ENCODE measurements at regions not wholly inside any gene's neighbourhood (a gene's known extent, or its start where the extent isn't known, plus 50 kb on each side); places are given as distances from the start of the nearest gene placed in this dataset.

DNA sequence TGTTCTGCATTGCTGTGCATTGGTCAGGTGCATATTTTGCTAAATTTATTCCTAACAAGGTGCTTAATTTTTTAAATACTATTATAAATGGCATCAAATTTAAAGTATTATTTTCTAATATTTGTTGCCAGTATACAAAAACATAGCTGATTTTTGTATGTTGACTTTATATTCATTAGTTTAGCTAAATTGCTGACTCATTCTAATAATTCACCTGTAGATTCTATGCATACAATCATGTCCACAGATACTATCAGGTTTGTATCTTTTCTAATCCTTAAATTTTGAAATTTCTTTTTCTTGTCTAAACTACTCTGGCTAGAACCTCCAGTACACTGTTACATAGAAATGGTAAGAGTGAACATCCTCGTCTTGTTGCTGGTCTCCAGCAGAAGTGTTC, 657.6 kb downstream of the CCDC171 start:
- no peak overlapping the region for H3K27ac ChIP-seq (ENCODE audit: insufficient read length, low read depth, low read length)
- H3K23ac ChIP-seq (ENCODE audit: insufficient read length, low read depth, low read length): no peak overlapping the region
- no peak overlapping the region for H3T11ph ChIP-seq (ENCODE audit: low read length)
- H3K18ac ChIP-seq (ENCODE audit: insufficient read length, low read depth, low read length): no peak overlapping the region
- TF ChIP-seq, protein P1, sequence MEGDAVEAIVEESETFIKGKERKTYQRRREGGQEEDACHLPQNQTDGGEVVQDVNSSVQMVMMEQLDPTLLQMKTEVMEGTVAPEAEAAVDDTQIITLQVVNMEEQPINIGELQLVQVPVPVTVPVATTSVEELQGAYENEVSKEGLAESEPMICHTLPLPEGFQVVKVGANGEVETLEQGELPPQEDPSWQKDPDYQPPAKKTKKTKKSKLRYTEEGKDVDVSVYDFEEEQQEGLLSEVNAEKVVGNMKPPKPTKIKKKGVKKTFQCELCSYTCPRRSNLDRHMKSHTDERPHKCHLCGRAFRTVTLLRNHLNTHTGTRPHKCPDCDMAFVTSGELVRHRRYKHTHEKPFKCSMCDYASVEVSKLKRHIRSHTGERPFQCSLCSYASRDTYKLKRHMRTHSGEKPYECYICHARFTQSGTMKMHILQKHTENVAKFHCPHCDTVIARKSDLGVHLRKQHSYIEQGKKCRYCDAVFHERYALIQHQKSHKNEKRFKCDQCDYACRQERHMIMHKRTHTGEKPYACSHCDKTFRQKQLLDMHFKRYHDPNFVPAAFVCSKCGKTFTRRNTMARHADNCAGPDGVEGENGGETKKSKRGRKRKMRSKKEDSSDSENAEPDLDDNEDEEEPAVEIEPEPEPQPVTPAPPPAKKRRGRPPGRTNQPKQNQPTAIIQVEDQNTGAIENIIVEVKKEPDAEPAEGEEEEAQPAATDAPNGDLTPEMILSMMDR (conservative IDR thresholded peaks at IDR 0.05): no peak
- Mint-ChIP-seq H3K27ac (no peak overlapping the region), H3K27me3 (ENCODE audit: low read depth) (no peaks in the 10 kb centered on the region; the same call in 1 of the 2 replicates), H3K4me1 (peaks cover 9 to 10% of the 10 kb centered on the region in 2 experiments), H3K9me3 (no peaks in the 10 kb centered on the region), H3K4me3 (no peak overlapping the region), H3K36me3 (ENCODE audit: insufficient read depth in 1 of 3, low read depth in 3 of 3) (peaks cover 0 to 3% (median under 1%) of the 10 kb centered on the region in 3 experiments; a peak in 3 of 7 replicates)
- no peaks in the 10 kb centered on the region for H3K79me2 ChIP-seq (ENCODE audit: insufficient read depth, low read length)
- H2BK120ac ChIP-seq (ENCODE audit: low read depth, low read length, poor library complexity, severe bottlenecking): no peak overlapping the region
- H2BK20ac ChIP-seq (ENCODE audit: low read depth, low read length, poor library complexity, severe bottlenecking): no peak overlapping the region
- no peaks in the 10 kb centered on the region for H3K9me3 ChIP-seq (ENCODE audit: control insufficient read depth, low read depth, low read length)
- no peak overlapping the region for H2BK15ac ChIP-seq (ENCODE audit: low read depth, low read length)
- H4K5ac ChIP-seq (ENCODE audit: insufficient read length, low read depth, low read length): no peak overlapping the region
- no peak overlapping the region for H3K14ac ChIP-seq (ENCODE audit: insufficient read depth, low read length)
- H3K27me3 ChIP-seq (ENCODE audit: insufficient read depth, low read length): no peaks in the 10 kb centered on the region
- H3K4me1 ChIP-seq (ENCODE audit: insufficient read depth, low read length): no peaks in the 10 kb centered on the region; the same call in 1 of the 2 replicates
- H3K56ac ChIP-seq (ENCODE audit: insufficient read length, low read depth, low read length): no peak overlapping the region
- no peaks in the 10 kb centered on the region for H3K23me2 ChIP-seq (ENCODE audit: insufficient read length, low read depth, low read length, poor library complexity, severe bottlenecking)
- no peak overlapping the region for H3K9ac ChIP-seq (ENCODE audit: extremely low read depth, insufficient read length, low read length)
- H3K4ac ChIP-seq (ENCODE audit: low read depth, low read length): no peak overlapping the region
- H2AK5ac ChIP-seq (ENCODE audit: insufficient read length, low read length): no peak overlapping the region
- DNase-seq: no peak
- H4K20me1 ChIP-seq (ENCODE audit: control insufficient read depth, insufficient read depth, insufficient read length): no peaks in the 10 kb centered on the region
- H2BK5ac ChIP-seq (ENCODE audit: insufficient read length, low read length): no peak overlapping the region
- no peak overlapping the region for H2BK12ac ChIP-seq (ENCODE audit: insufficient read length, low read depth, low read length)
- H4K91ac ChIP-seq (ENCODE audit: insufficient read length, low read depth, low read length): no peak overlapping the region
- H4K8ac ChIP-seq (replicated peaks; ENCODE audit: insufficient read length, low read depth, low read length): no peak overlapping the region
- no peak overlapping the region for H3K4me2 ChIP-seq (ENCODE audit: insufficient read depth, insufficient read length, low read length)
- H2AFZ ChIP-seq (ENCODE audit: low read length): no peak overlapping the region
- no CpG with 5 or more reads among the region's 1 CpG for WGBS (ENCODE audit: extremely low coverage, insufficient read length, low lambda C conversion rate)
- H3K79me1 ChIP-seq (ENCODE audit: insufficient read depth, low read depth, low read length, poor library complexity, severe bottlenecking): no peaks in the 10 kb centered on the region
